GM18870 (cell line): ENCODE measurements at regions not wholly inside any gene's neighbourhood (a gene's known extent, or its start where the extent isn't known, plus 50 kb on each side); places are given as distances from the start of the nearest gene placed in this dataset.
"Not testable (repeated sequence)": the region's sequence is repeated elsewhere in the genome, so short reads cannot be mapped to it uniquely, and the experiment has no call there.

Experiments used
- ATAC-seq: cut with Tn5 transposase; IDR thresholded peaks from one replicate; pipeline ENCODE4 v1.9.1; 2021; ENCODE audit warnings: moderate library complexity; ENCODE audit not compliant: unreplicated experiment

- no peak for ATAC-seq
These were observed 522.4 kb upstream of the NAALADL2 start for GRCh38 chr3:174336784-174337183.

- no peak for ATAC-seq
These were observed 521.9 kb upstream of the NAALADL2 start for GRCh38 chr3:174337227-174337626.

GRCh38 chr3:174340624-174341587, 518.2 kb upstream of the NAALADL2 start:
- no peak for ATAC-seq

- ATAC-seq = no peak
These were observed 517.0 kb upstream of the NAALADL2 start for GRCh38 chr3:174342171-174342570.

- no peak for ATAC-seq
These were observed 516.1 kb upstream of the NAALADL2 start for GRCh38 chr3:174342941-174343501.

- no peak for ATAC-seq
These were observed 513.0 kb upstream of the NAALADL2 start for GRCh38 chr3:174346141-174346540.

- no peak for ATAC-seq
These were observed 512.6 kb upstream of the NAALADL2 start for GRCh38 chr3:174346571-174346970.

GRCh38 chr3:174347474-174348138, 511.5 kb upstream of the NAALADL2 start:
- ATAC-seq = no peak

- no peak for ATAC-seq
These were observed 506.9 kb upstream of the NAALADL2 start for GRCh38 chr3:174352227-174352626.

GRCh38 chr3:174355505-174355904, 503.6 kb upstream of the NAALADL2 start:
- ATAC-seq = no peak

- no peak for ATAC-seq
These were observed 502.5 kb upstream of the NAALADL2 start for GRCh38 chr3:174356596-174356995.

- ATAC-seq = no peak
These were observed 500.9 kb upstream of the NAALADL2 start for GRCh38 chr3:174358252-174358651.

GRCh38 chr3:174362556-174362955, 496.6 kb upstream of the NAALADL2 start:
- ATAC-seq = no peak

- no peak for ATAC-seq
These were observed 495.9 kb upstream of the NAALADL2 start for GRCh38 chr3:174363256-174363655.

GRCh38 chr3:174365796-174366195, 493.3 kb upstream of the NAALADL2 start:
- no peak for ATAC-seq

- ATAC-seq = not testable (repeated sequence)
These were observed 492.2 kb upstream of the NAALADL2 start for GRCh38 chr3:174366904-174367303.

GRCh38 chr3:174376346-174376745, 482.8 kb upstream of the NAALADL2 start:
- ATAC-seq = no peak

- no peak for ATAC-seq
These were observed 482.0 kb upstream of the NAALADL2 start for GRCh38 chr3:174377096-174377495.

- no peak for ATAC-seq
These were observed 481.4 kb upstream of the NAALADL2 start for GRCh38 chr3:174377684-174378083.

GRCh38 chr3:174382878-174383277, 476.3 kb upstream of the NAALADL2 start:
- ATAC-seq = no peak

- ATAC-seq = no peak
These were observed 471.4 kb upstream of the NAALADL2 start for GRCh38 chr3:174387736-174388135.

- no peak for ATAC-seq
These were observed 461.3 kb upstream of the NAALADL2 start for GRCh38 chr3:174397848-174398247.
